GM23248 (cell line): ENCODE measurements at regions not wholly inside any gene's neighbourhood (a gene's known extent, or its start where the extent isn't known, plus 50 kb on each side); places are given as distances from the start of the nearest gene placed in this dataset.

Source experiments
- EZH2 ChIP-seq: fragments of 200-600 bp; sonication (generic); IDR thresholded peaks from 2 replicates; pipeline ENCODE4 v1.6.1; 2018; ENCODE audit warnings: antibody characterized with exemption, mild to moderate bottlenecking; ENCODE audit not compliant: insufficient read depth, poor library complexity, severe bottlenecking
- EZH2phosphoT487 ChIP-seq: fragments of 200-600 bp; sonication (generic); IDR thresholded peaks from 2 replicates; pipeline ENCODE4 v1.6.1; 2018; ENCODE audit warnings: antibody characterized with exemption, moderate library complexity, mild to moderate bottlenecking, low read depth; ENCODE audit not compliant: insufficient read depth

- no peak for TF ChIP-seq EZH2phosphoT487
- TF ChIP-seq EZH2 = no peak
Measured at GRCh38 chr2:31762085-31762484, 181.3 kb upstream of the SRD5A2 start.
